GM12801 (cell line): ENCODE measurements at regions not wholly inside any gene's neighbourhood (a gene's known extent, or its start where the extent isn't known, plus 50 kb on each side); places are given as distances from the start of the nearest gene placed in this dataset.

Source experiments
- CTCF ChIP-seq: IDR thresholded peaks from one replicate; pipeline ENCODE4 v1.5.1; 2011; ENCODE audit warnings: control low read depth; ENCODE audit not compliant: insufficient read length; ENCODE audit errors: extremely low read depth

- TF ChIP-seq CTCF = no peak
Measured at GRCh38 chr10:108736111-108736510, 1187.2 kb downstream of the XPNPEP1 start.

GRCh38 chr10:108735380-108735779 lies 1187.9 kb downstream of the XPNPEP1 start:
- TF ChIP-seq CTCF = no peak

GRCh38 chr10:108721874-108722273 lies 1201.4 kb downstream of the XPNPEP1 start:
- TF ChIP-seq CTCF = no peak

GRCh38 chr10:108716352-108716751 lies 1207.0 kb downstream of the XPNPEP1 start:
- TF ChIP-seq CTCF = no peak

GRCh38 chr10:108709927-108710722 lies 1213.2 kb downstream of the XPNPEP1 start:
- TF ChIP-seq CTCF = no peak

- no peak for TF ChIP-seq CTCF
Measured at GRCh38 chr10:108708363-108708762, 1214.9 kb downstream of the XPNPEP1 start.

- no peak for TF ChIP-seq CTCF
Measured at GRCh38 chr10:108696792-108697477, 1226.4 kb downstream of the XPNPEP1 start.
